NB4 (cell line): ENCODE measurements at regions not wholly inside any gene's neighbourhood (a gene's known extent, or its start where the extent isn't known, plus 50 kb on each side); places are given as distances from the start of the nearest gene placed in this dataset.
"Not testable (repeated sequence)": the region's sequence is repeated elsewhere in the genome, so short reads cannot be mapped to it uniquely, and the experiment has no call there.

ENCODE experiments used
- DNase-seq: peaks from one replicate; pipeline ENCODE4 v3.0.0; 2010; ENCODE audit warnings: low read depth
- H3K4me3 ChIP-seq: one replicate; pipeline ENCODE4 v1.5.1; 2011; ENCODE audit warnings: mild to moderate bottlenecking, low read depth, low read length, moderate library complexity
- MAX ChIP-seq: IDR thresholded peaks from 2 replicates; pipeline ENCODE4 v1.6.1; 2011; ENCODE audit warnings: low read depth, low read length
- MYC ChIP-seq: IDR thresholded peaks from 2 replicates; pipeline ENCODE4 v1.6.1; 2011; ENCODE audit warnings: low read depth, low read length
- POLR2A ChIP-seq: IDR thresholded peaks from 2 replicates; pipeline ENCODE4 v1.6.1; 2011; ENCODE audit warnings: mild to moderate bottlenecking; ENCODE audit not compliant: insufficient read length; ENCODE audit errors: extremely low read depth
- TF ChIP-seq, protein P1 (sequence below): IDR thresholded peaks from one replicate; pipeline ENCODE4 v1.5.1; 2012; ENCODE audit warnings: low read depth, low read length

GRCh38 chr6:82118150-82118562, 129.4 kb downstream of the IBTK start:
- H3K4me3 ChIP-seq: no peak overlapping the region
- peak; percentile 45 for TF ChIP-seq MYC
- TF ChIP-seq MAX: 0 out of 2 replicates have a peak, but pooled peaks have one; percentile 26
- no peak for TF ChIP-seq POLR2A
- peak; percentile 84 for DNase-seq

- TF ChIP-seq POLR2A: no peak
- no peak for TF ChIP-seq MYC
- TF ChIP-seq MAX: no peak
- TF ChIP-seq, protein P1, sequence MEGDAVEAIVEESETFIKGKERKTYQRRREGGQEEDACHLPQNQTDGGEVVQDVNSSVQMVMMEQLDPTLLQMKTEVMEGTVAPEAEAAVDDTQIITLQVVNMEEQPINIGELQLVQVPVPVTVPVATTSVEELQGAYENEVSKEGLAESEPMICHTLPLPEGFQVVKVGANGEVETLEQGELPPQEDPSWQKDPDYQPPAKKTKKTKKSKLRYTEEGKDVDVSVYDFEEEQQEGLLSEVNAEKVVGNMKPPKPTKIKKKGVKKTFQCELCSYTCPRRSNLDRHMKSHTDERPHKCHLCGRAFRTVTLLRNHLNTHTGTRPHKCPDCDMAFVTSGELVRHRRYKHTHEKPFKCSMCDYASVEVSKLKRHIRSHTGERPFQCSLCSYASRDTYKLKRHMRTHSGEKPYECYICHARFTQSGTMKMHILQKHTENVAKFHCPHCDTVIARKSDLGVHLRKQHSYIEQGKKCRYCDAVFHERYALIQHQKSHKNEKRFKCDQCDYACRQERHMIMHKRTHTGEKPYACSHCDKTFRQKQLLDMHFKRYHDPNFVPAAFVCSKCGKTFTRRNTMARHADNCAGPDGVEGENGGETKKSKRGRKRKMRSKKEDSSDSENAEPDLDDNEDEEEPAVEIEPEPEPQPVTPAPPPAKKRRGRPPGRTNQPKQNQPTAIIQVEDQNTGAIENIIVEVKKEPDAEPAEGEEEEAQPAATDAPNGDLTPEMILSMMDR: no peak
- no peak for DNase-seq
- no peak overlapping the region for H3K4me3 ChIP-seq
Measured at GRCh38 chr6:82114748-82115147, 132.8 kb downstream of the IBTK start.

DNA sequence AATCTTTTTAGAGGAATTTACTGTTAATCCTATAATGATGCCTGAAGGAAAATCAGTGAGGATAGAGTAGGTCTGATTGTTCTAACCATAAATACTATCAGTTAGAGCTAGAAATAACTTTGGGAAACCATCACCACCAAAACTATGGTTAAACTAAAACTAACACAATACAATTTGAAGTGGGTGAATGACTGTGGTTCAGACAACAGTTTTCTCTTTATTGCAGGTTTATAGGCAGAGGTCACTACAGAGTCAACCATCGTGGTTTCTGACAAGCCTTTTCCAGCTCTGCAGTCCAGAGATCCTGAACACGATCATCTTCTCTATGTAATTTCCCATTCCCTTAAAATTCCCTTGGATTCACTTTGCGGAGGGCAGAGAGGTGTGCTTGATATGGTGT, 134.3 kb downstream of the IBTK start:
- H3K4me3 ChIP-seq: no peak overlapping the region
- no peak for TF ChIP-seq MAX
- TF ChIP-seq, protein P1: no peak
- no peak for TF ChIP-seq MYC
- TF ChIP-seq POLR2A: no peak
- DNase-seq: no peak

GRCh38 chr6:82111818-82112217, 135.7 kb downstream of the IBTK start:
- TF ChIP-seq POLR2A (no peak), MAX (no peak), MYC (no peak)
- TF ChIP-seq, protein P1: no peak
- DNase-seq: no peak

DNA sequence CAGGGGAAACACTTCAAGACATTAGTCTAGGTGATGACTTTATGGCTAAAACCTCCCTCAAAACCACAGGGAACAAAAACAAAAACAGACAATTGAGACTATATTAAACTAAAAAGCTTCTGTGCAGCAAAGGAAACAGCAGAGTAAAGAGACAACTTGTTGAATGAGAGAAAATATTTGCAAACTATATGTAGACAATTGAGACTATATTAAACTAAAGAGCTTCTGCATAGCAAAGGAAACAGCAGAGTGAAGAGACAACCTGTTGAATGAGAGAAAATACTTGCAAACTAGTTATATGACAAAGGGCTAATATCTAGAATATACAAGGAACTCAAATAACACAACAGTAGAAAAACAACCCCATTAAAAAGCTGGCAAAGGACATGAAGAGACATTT, 136.4 kb downstream of the IBTK start:
- no peak for TF ChIP-seq MAX
- no peak overlapping the region for H3K4me3 ChIP-seq
- no peak for DNase-seq

More at GRCh38 chr6:82111818-82112217, 135.7 kb downstream of the IBTK start:
- H3K4me3 ChIP-seq: no peak overlapping the region

DNA sequence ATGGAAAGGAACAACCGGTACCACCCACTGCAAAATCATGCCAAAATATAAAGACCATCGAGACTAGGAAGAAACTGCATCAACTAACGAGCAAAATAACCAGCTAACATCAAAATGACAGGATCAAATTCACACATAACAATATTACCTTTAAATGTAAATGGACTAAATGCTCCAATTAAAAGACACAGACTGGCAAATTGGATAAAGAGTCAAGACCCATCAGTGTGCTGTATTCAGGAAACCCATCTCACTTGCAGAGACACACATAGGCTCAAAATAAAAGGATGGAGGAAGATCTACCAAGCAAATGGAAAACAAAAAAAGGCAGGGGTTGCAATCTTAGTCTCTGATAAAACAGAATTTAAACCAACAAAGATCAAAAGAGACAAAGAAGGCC, 144.4 kb downstream of the IBTK start:
- not testable (repeated sequence) for H3K4me3 ChIP-seq, DNase-seq

DNA sequence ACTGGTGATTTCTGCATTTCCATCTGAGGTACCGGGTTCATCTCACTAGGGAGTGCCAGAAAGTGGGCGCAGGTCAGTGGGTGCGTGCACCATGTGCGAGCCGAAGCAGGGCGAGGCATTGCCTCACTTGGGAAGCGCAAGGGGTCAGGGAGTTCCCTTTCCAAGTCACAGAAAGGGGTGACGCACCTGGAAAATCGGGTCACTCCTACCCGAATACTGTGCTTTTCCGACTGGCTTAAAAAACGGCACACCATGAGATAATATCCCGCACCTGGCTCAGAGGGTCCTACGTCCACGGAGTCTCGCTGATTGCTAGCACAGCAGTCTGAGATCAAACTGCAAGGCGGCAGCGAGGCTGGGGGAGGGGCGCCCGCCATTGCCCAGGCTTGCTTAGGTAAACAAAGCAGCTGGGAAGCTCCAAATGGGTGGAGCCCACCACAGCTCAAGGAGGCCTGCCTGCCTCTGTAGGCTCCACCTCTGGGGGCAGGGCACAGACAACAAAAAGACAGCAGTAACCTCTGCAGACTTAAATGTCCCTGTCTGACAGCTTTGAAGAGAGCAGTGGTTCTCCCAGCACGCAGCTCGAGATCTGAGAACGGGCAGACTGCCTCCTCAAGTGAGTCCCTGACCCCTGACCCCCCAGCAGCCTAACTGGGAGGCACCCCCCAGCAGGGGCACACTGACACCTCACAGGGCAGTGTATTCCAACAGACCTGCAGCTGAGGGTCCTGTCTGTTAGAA, 146.0 kb downstream of the IBTK start:
- not testable (repeated sequence) for DNase-seq, H3K4me3 ChIP-seq

GRCh38 chr6:82100763-82101162, 146.8 kb downstream of the IBTK start:
- H3K4me3 ChIP-seq: not testable (repeated sequence)

More at GRCh38 chr6:82100763-82101162, 146.8 kb downstream of the IBTK start:
- DNase-seq: not testable (repeated sequence)
